ENCODE measurements at regions not wholly inside any gene's neighbourhood (a gene's known extent, or its start where the extent isn't known, plus 50 kb on each side); places are given as distances from the start of the nearest gene placed in this dataset.

- no peak for DNase-seq
Measured at GRCh38 chr14:34005901-34006300, 55.0 kb upstream of the EGLN3 start.

- no peak for DNase-seq
Measured at GRCh38 chr14:34004881-34005280, 54.0 kb upstream of the EGLN3 start.

DNA sequence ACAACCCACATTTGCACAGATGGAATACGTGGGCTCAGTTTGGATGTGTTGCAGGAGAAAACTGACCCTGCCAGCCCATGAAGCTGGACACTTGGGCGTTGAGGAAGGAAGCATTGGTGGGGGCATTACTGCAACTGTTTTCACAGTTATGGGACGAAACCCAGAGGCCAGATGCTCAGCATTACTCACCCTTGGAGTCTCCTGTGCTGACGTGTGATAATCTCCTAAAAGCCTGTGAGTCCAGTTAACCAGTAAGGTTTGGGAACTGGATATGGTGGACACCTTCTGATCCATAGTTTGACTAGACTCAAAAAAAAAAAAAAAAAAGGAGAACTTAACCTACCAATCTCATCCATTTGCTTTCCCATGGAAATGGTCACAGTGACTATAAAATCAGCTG lies 52.8 kb upstream of the EGLN3 start:
- DNase-seq, result no peak

- no peak for DNase-seq
Measured at GRCh38 chr14:34003082-34003668, 52.3 kb upstream of the EGLN3 start.

Measured in activated CD4-positive, alpha-beta T cell treated with anti-CD3 and anti-CD28 coated beads, Interleukin-2, amount 50 U/mL, for 4 hours (primary cell).